ENCODE measurements at regions not wholly inside any gene's neighbourhood (a gene's known extent, or its start where the extent isn't known, plus 50 kb on each side); places are given as distances from the start of the nearest gene placed in this dataset.

- TF ChIP-seq GATA3 (IDR thresholded peaks at IDR 0.05; ENCODE audit: low read depth, low read length) = no peak
- no peak for TF ChIP-seq GATA2 (IDR thresholded peaks at IDR 0.05; ENCODE audit: low read depth, low read length)
Measured at GRCh38 chr10:3906511-3907111, 121.6 kb upstream of the KLF6 start.

GRCh38 chr10:3904419-3904960 is 119.5 kb upstream of the KLF6 start:
- no peak for TF ChIP-seq GATA3 (IDR thresholded peaks at IDR 0.05; ENCODE audit: low read depth, low read length)
- TF ChIP-seq GATA2 (IDR thresholded peaks at IDR 0.05; ENCODE audit: low read depth, low read length) = no peak

- TF ChIP-seq GATA3 (IDR thresholded peaks at IDR 0.05; ENCODE audit: low read depth, low read length) (no peak), GATA2 (IDR thresholded peaks at IDR 0.05; ENCODE audit: low read depth, low read length) (no peak)
Measured at GRCh38 chr10:3902809-3903410, 117.9 kb upstream of the KLF6 start.

GRCh38 chr10:3902054-3902808 is 117.2 kb upstream of the KLF6 start:
- TF ChIP-seq GATA2 (IDR thresholded peaks at IDR 0.05; ENCODE audit: low read depth, low read length) = no peak
- TF ChIP-seq GATA3 (IDR thresholded peaks at IDR 0.05; ENCODE audit: low read depth, low read length) = no peak

GRCh38 chr10:3901370-3901769 is 116.4 kb upstream of the KLF6 start:
- TF ChIP-seq GATA3 (IDR thresholded peaks at IDR 0.05; ENCODE audit: low read depth, low read length) (no peak), GATA2 (IDR thresholded peaks at IDR 0.05; ENCODE audit: low read depth, low read length) (no peak)

GRCh38 chr10:3900391-3900790 is 115.4 kb upstream of the KLF6 start:
- TF ChIP-seq GATA2 (IDR thresholded peaks at IDR 0.05; ENCODE audit: low read depth, low read length) (no peak), GATA3 (IDR thresholded peaks at IDR 0.05; ENCODE audit: low read depth, low read length) (no peak)

- TF ChIP-seq GATA2 (IDR thresholded peaks at IDR 0.05; ENCODE audit: low read depth, low read length) (no peak), GATA3 (IDR thresholded peaks at IDR 0.05; ENCODE audit: low read depth, low read length) (no peak)
Measured at GRCh38 chr10:3898821-3899220, 113.8 kb upstream of the KLF6 start.

GRCh38 chr10:3897156-3897555 is 112.1 kb upstream of the KLF6 start:
- TF ChIP-seq GATA3 (IDR thresholded peaks at IDR 0.05; ENCODE audit: low read depth, low read length) (no peak), GATA2 (IDR thresholded peaks at IDR 0.05; ENCODE audit: low read depth, low read length) (no peak)

- TF ChIP-seq GATA2 (IDR thresholded peaks at IDR 0.05; ENCODE audit: low read depth, low read length) (no peak), GATA3 (IDR thresholded peaks at IDR 0.05; ENCODE audit: low read depth, low read length) (no peak)
Measured at GRCh38 chr10:3896161-3896560, 111.2 kb upstream of the KLF6 start.

GRCh38 chr10:3895045-3895631 is 110.1 kb upstream of the KLF6 start:
- TF ChIP-seq GATA2 (IDR thresholded peaks at IDR 0.05; ENCODE audit: low read depth, low read length) = no peak
- TF ChIP-seq GATA3 (IDR thresholded peaks at IDR 0.05; ENCODE audit: low read depth, low read length) = no peak

- TF ChIP-seq GATA3 (IDR thresholded peaks at IDR 0.05; ENCODE audit: low read depth, low read length) = no peak
- no peak for TF ChIP-seq GATA2 (IDR thresholded peaks at IDR 0.05; ENCODE audit: low read depth, low read length)
Measured at GRCh38 chr10:3893901-3894563, 109.0 kb upstream of the KLF6 start.

- TF ChIP-seq GATA2 (IDR thresholded peaks at IDR 0.05; ENCODE audit: low read depth, low read length) = no peak
- no peak for TF ChIP-seq GATA3 (IDR thresholded peaks at IDR 0.05; ENCODE audit: low read depth, low read length)
Measured at GRCh38 chr10:3892440-3893425, 107.7 kb upstream of the KLF6 start.

GRCh38 chr10:3891396-3891795 is 106.4 kb upstream of the KLF6 start:
- TF ChIP-seq GATA2 (IDR thresholded peaks at IDR 0.05; ENCODE audit: low read depth, low read length) (no peak), GATA3 (IDR thresholded peaks at IDR 0.05; ENCODE audit: low read depth, low read length) (no peak)

All from SH-SY5Y (cell line).